ENCODE measurements at regions not wholly inside any gene's neighbourhood (a gene's known extent, or its start where the extent isn't known, plus 50 kb on each side); places are given as distances from the start of the nearest gene placed in this dataset.

DNA sequence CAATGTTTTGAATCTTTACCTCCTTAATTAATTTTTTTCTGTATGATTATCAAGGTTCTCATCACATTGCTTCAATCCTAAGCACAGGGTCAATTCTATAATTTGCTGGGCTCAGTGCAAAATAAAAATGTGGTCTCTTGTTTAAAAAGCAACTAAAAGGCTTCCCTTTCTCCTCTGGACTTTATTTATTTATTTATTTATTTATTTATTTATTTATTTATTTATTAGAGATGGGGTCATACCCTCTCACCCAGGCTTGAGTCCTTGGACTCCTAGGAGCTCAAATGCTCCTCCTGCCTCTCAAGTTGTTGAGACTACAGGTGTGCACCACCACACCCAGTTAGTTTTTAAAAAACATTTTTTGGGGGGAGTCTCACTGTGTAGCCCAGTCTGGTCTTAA, 710.1 kb upstream of the REG3G start:
- H3K27me3 ChIP-seq (ENCODE audit: insufficient read depth, low read length), result no peaks in the 10 kb centered on the region
- no peaks in the 10 kb centered on the region for H3K9me3 ChIP-seq (ENCODE audit: low read depth, low read length)
- no peak for TF ChIP-seq CTCF (IDR thresholded peaks at IDR 0.05; ENCODE audit: extremely low read depth, low read depth, low read length)
- no peaks in the 10 kb centered on the region for H4K20me1 ChIP-seq (ENCODE audit: insufficient read depth, low read length)
- H3K79me2 ChIP-seq (ENCODE audit: insufficient read depth, low read length), result no peaks in the 10 kb centered on the region
- H3K4me1 ChIP-seq (ENCODE audit: insufficient read depth, low read length), result no peaks in the 10 kb centered on the region
- no peak overlapping the region for H3K4me3 ChIP-seq (ENCODE audit: insufficient read depth, low read length)
- no peak overlapping the region for H3K4me2 ChIP-seq (ENCODE audit: insufficient read depth, low read length)
- no peak overlapping the region for H3K27ac ChIP-seq (ENCODE audit: low read depth, low read length)
- no peaks in the 10 kb centered on the region for H3K36me3 ChIP-seq (ENCODE audit: insufficient read depth, low read length)
- no peak for DNase-seq (ENCODE audit: insufficient read length, low spot score, missing footprints)
- no peak overlapping the region for H2AFZ ChIP-seq (ENCODE audit: low read length)

DNA sequence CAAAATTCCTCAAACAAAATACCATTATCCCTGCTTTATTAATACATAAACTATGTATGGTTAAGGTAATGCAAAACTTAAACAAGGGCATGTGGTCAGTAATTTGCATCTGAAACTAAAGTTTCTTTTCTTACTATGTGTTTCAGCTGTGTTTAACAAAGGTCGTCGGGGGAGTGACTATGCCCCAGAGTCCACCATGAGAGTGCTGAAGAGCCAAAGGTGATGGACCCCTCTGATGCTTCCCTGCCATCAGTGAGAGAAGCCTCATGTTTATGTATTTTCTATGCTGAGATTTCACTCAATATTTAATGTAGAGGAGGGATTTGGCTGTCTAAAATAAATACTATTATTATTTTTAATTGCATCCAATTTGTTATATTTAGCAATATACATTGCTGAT, 707.2 kb upstream of the REG3G start:
- no peak overlapping the region for H3K4me3 ChIP-seq (ENCODE audit: insufficient read depth, low read length)
- H3K36me3 ChIP-seq (ENCODE audit: insufficient read depth, low read length), result no peaks in the 10 kb centered on the region
- no peaks in the 10 kb centered on the region for H3K9me3 ChIP-seq (ENCODE audit: low read depth, low read length)
- H3K79me2 ChIP-seq (ENCODE audit: insufficient read depth, low read length), result no peaks in the 10 kb centered on the region
- DNase-seq (ENCODE audit: insufficient read length, low spot score, missing footprints), result no peak
- H3K4me1 ChIP-seq (ENCODE audit: insufficient read depth, low read length), result no peaks in the 10 kb centered on the region
- no peak overlapping the region for H3K27ac ChIP-seq (ENCODE audit: low read depth, low read length)
- H4K20me1 ChIP-seq (ENCODE audit: insufficient read depth, low read length), result no peaks in the 10 kb centered on the region
- no peak for TF ChIP-seq CTCF (IDR thresholded peaks at IDR 0.05; ENCODE audit: extremely low read depth, low read depth, low read length)
- H3K27me3 ChIP-seq (ENCODE audit: insufficient read depth, low read length), result no peaks in the 10 kb centered on the region
- no peak overlapping the region for H2AFZ ChIP-seq (ENCODE audit: low read length)
- no peak overlapping the region for H3K4me2 ChIP-seq (ENCODE audit: insufficient read depth, low read length)

DNA sequence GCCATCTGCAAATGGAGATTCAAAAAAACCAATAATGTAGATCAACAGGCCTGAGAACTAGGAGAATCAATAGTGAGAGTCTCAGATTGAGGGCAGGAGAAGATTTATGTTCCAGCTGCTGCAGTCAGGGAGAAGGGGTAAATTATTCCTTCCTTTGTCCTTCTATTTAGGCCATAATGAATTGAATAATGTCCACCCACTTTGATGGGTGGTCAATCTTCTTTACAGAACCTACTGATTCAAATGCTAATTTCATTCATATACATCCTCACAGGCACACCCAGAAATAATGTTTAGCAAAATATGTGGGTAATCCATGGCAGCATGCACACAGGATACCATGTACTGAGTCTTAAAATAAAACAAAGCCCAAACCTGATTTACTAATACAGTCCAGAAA, 695.3 kb upstream of the REG3G start:
- no peak overlapping the region for H3K27ac ChIP-seq (ENCODE audit: low read depth, low read length)
- no peak for DNase-seq (ENCODE audit: insufficient read length, low spot score, missing footprints)
- H3K4me2 ChIP-seq (ENCODE audit: insufficient read depth, low read length), result no peak overlapping the region
- no peaks in the 10 kb centered on the region for H3K27me3 ChIP-seq (ENCODE audit: insufficient read depth, low read length)
- H4K20me1 ChIP-seq (ENCODE audit: insufficient read depth, low read length), result no peaks in the 10 kb centered on the region
- no peak overlapping the region for H3K4me3 ChIP-seq (ENCODE audit: insufficient read depth, low read length)
- no peak for TF ChIP-seq CTCF (IDR thresholded peaks at IDR 0.05; ENCODE audit: extremely low read depth, low read depth, low read length)
- no peaks in the 10 kb centered on the region for H3K79me2 ChIP-seq (ENCODE audit: insufficient read depth, low read length)
- no peaks in the 10 kb centered on the region for H3K36me3 ChIP-seq (ENCODE audit: insufficient read depth, low read length)
- H2AFZ ChIP-seq (ENCODE audit: low read length), result no peak overlapping the region
- H3K4me1 ChIP-seq (ENCODE audit: insufficient read depth, low read length), result no peaks in the 10 kb centered on the region
- H3K9me3 ChIP-seq (ENCODE audit: low read depth, low read length), result no peaks in the 10 kb centered on the region

DNA sequence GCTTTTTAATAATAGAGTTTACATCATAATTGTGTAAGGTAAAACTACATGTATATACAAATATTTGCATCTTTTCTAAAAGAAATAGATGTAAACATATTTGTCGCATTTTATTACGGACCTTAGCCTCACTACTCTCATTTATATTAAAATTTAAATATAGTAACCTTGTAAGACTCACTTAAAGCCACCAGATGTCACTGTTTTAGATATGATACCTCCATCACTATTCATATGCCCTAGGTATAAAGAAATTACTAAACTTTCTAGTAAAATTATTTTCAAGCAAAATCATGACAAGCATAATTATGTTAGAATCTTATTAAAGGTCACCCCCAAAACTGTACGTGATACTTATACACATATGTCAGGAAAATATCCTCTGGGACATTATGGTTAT, 674.3 kb upstream of the REG3G start:
- H3K4me3 ChIP-seq (ENCODE audit: insufficient read depth, low read length), result no peak overlapping the region
- no peaks in the 10 kb centered on the region for H3K27me3 ChIP-seq (ENCODE audit: insufficient read depth, low read length)
- H3K4me2 ChIP-seq (ENCODE audit: insufficient read depth, low read length), result no peak overlapping the region
- no peaks in the 10 kb centered on the region for H3K79me2 ChIP-seq (ENCODE audit: insufficient read depth, low read length)
- H3K36me3 ChIP-seq (ENCODE audit: insufficient read depth, low read length), result no peaks in the 10 kb centered on the region
- no peaks in the 10 kb centered on the region for H4K20me1 ChIP-seq (ENCODE audit: insufficient read depth, low read length)
- DNase-seq (ENCODE audit: insufficient read length, low spot score, missing footprints), result no peak
- H3K4me1 ChIP-seq (ENCODE audit: insufficient read depth, low read length), result no peaks in the 10 kb centered on the region
- TF ChIP-seq CTCF (IDR thresholded peaks at IDR 0.05; ENCODE audit: extremely low read depth, low read depth, low read length), result peak; percentile 15
- no peak overlapping the region for H3K27ac ChIP-seq (ENCODE audit: low read depth, low read length)
- no peak overlapping the region for H2AFZ ChIP-seq (ENCODE audit: low read length)
- no peaks in the 10 kb centered on the region for H3K9me3 ChIP-seq (ENCODE audit: low read depth, low read length)
